Esophagus (tissue), 2 donors: ENCODE measurements at regions not wholly inside any gene's neighbourhood (a gene's known extent, or its start where the extent isn't known, plus 50 kb on each side); places are given as distances from the start of the nearest gene placed in this dataset.
"Not testable (repeated sequence)": the region's sequence is repeated elsewhere in the genome, so short reads cannot be mapped to it uniquely, and the experiment has no call there.

Experiments used
- H3K27ac ChIP-seq, 2 donors: one replicate each; pipeline ENCODE4 v1.5.1; 2013; ENCODE audit warnings: low read depth in 2 of 2, mild to moderate bottlenecking in 2 of 2, inconsistent platforms in 1 of 2, low read length in 1 of 2, moderate library complexity in 1 of 2
- H3K27me3 ChIP-seq, 2 donors: one replicate each; pipeline ENCODE4 v1.6.1; 2013; ENCODE audit warnings: low read length in 2 of 2, control low read depth in 1 of 2, mild to moderate bottlenecking in 1 of 2; ENCODE audit not compliant: insufficient read depth in 2 of 2, control insufficient read depth in 1 of 2
- H3K36me3 ChIP-seq, 2 donors: one replicate each; pipeline ENCODE4 v1.6.1; 2013; ENCODE audit warnings: low read length in 1 of 2; ENCODE audit not compliant: control insufficient read depth in 2 of 2, insufficient read depth in 2 of 2
- H3K4me1 ChIP-seq, 2 donors: one replicate each; pipeline ENCODE4 v1.6.1; 2013; ENCODE audit warnings: low read length in 1 of 2; ENCODE audit not compliant: control insufficient read depth in 2 of 2, insufficient read depth in 2 of 2
- H3K4me3 ChIP-seq, 2 donors: one replicate each; pipeline ENCODE4 v1.5.1; 2013; ENCODE audit warnings: low read length in 2 of 2, mild to moderate bottlenecking in 2 of 2, low read depth in 1 of 2, moderate library complexity in 1 of 2
- H3K9me3 ChIP-seq, 2 donors: one replicate each; pipeline ENCODE4 v1.6.1; 2013; ENCODE audit warnings: mild to moderate bottlenecking in 2 of 2, low read depth in 1 of 2, low read length in 1 of 2, moderate library complexity in 1 of 2; ENCODE audit not compliant: control insufficient read depth in 2 of 2, insufficient read depth in 1 of 2
- WGBS, 2 donors: extraction: QIAGEN DNeasy Blood & Tissue Kit; methylation state at CpG; one replicate each; pipeline ENCODE4 v1.1.7; 2013; 5-methylcytosine and 5-hydroxymethylcytosine counted together
- donor health status: healthy with polysubstance abuse.
- donor health status: Bipolar disorder and iron deficiency.

- WGBS, 2 donors: 86 to 88% methylated on average over 7 of the region's 7 CpGs
- no peak overlapping the region for H3K27ac ChIP-seq
- H3K4me1 ChIP-seq: no peaks in the 10 kb centered on the region
- no peak overlapping the region for H3K4me3 ChIP-seq
- no peaks in the 10 kb centered on the region for H3K27me3 ChIP-seq
- H3K9me3 ChIP-seq: peaks cover 0 to 2% of the 10 kb centered on the region in 2 donors
- H3K36me3 ChIP-seq: no peaks in the 10 kb centered on the region
Measured at GRCh38 chr12:114616081-114616480, 67.9 kb downstream of the TBX3 start.

GRCh38 chr12:114614040-114614439 lies 69.9 kb downstream of the TBX3 start:
- H3K27ac ChIP-seq: no peak overlapping the region

GRCh38 chr12:114612062-114612461 lies 71.9 kb downstream of the TBX3 start:
- Histone ChIP-seq H3K9me3 (peaks cover 0 to 2% of the 10 kb centered on the region in 2 donors), H3K27ac (no peak overlapping the region)
- 66 to 75% methylated on average over 6 of the region's 6 CpGs for WGBS, 2 donors

More at GRCh38 chr12:114614040-114614439, 69.9 kb downstream of the TBX3 start:
- no peak overlapping the region for H3K4me3 ChIP-seq
- H3K36me3 ChIP-seq: no peaks in the 10 kb centered on the region
- peaks cover 0 to 2% of the 10 kb centered on the region in 2 donors for H3K9me3 ChIP-seq
- H3K27me3 ChIP-seq: no peaks in the 10 kb centered on the region
- 69 to 70% methylated on average over 3 of the region's 3 CpGs for WGBS, 2 donors
- no peaks in the 10 kb centered on the region for H3K4me1 ChIP-seq

GRCh38 chr12:114611145-114612018 lies 72.6 kb downstream of the TBX3 start:
- WGBS, 2 donors: 61 to 73% methylated on average over 8 of the region's 8 CpGs

More at GRCh38 chr12:114612062-114612461, 71.9 kb downstream of the TBX3 start:
- Histone ChIP-seq H3K4me3 (no peak overlapping the region), H3K36me3 (no peaks in the 10 kb centered on the region), H3K27me3 (no peaks in the 10 kb centered on the region), H3K4me1 (no peaks in the 10 kb centered on the region)

DNA sequence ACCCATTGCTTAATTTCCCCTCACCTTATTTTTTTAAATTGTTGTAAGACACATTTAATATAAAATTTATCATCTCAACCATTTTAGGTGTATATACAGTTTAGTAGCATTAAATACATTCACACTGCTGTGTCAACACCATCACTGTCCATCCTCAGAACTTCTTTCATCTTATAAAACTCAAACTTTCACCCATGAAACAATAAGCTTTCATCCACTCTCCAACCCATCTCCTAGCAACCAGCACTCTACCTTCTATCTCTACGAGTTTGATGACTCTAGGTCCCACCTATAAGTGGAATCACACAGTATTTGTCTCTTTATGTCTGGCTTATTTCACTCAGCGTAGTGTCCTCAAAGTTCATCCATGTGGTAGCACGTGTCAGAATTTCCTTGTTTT lies 75.5 kb downstream of the TBX3 start:
- Histone ChIP-seq H3K9me3 (no peaks in the 10 kb centered on the region), H3K4me1 (no peaks in the 10 kb centered on the region), H3K27ac (no peak overlapping the region), H3K27me3 (no peaks in the 10 kb centered on the region), H3K36me3 (no peaks in the 10 kb centered on the region), H3K4me3 (no peak overlapping the region)
- 73 to 77% methylated on average over 3 of the region's 3 CpGs for WGBS, 2 donors

More at GRCh38 chr12:114611145-114612018, 72.6 kb downstream of the TBX3 start:
- Histone ChIP-seq H3K36me3 (no peaks in the 10 kb centered on the region), H3K9me3 (peaks cover 0 to 2% of the 10 kb centered on the region in 2 donors), H3K4me3 (no peak overlapping the region), H3K27ac (no peak overlapping the region), H3K4me1 (no peaks in the 10 kb centered on the region), H3K27me3 (no peaks in the 10 kb centered on the region)

DNA sequence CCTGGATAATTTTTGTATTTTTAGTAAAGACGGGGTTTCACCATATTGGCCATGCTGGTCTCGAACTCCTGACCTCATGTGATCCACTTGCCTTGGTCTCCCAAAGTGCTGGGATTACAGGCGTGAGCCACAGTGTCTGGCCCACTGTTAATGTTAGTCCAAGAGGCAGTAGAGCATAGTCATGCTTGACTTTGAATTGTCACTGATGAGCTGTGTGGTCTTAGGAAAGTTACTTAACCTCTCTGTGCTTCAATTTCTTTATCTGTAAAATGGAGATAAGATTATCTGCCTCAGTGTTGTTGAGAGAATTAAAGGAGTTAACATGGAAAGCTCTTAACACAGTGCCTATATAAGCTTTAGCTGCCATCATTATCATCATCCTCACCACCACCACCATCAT lies 78.1 kb downstream of the TBX3 start:
- H3K27me3 ChIP-seq: no peaks in the 10 kb centered on the region
- no peaks in the 10 kb centered on the region for H3K9me3 ChIP-seq
- WGBS, 2 donors: 83 to 94% methylated on average over 3 of the region's 3 CpGs
- no peak overlapping the region for H3K4me3 ChIP-seq
- no peaks in the 10 kb centered on the region for H3K4me1 ChIP-seq
- no peaks in the 10 kb centered on the region for H3K36me3 ChIP-seq
- no peak overlapping the region for H3K27ac ChIP-seq

GRCh38 chr12:114604606-114605005 lies 79.4 kb downstream of the TBX3 start:
- Histone ChIP-seq H3K9me3 (no peaks in the 10 kb centered on the region), H3K4me1 (no peaks in the 10 kb centered on the region), H3K36me3 (no peaks in the 10 kb centered on the region), H3K27me3 (no peaks in the 10 kb centered on the region), H3K4me3 (no peak overlapping the region), H3K27ac (no peak overlapping the region)
- WGBS, 2 donors: 35 to 37% methylated on average over 5 of the region's 5 CpGs

- not testable (repeated sequence) for H3K4me3 ChIP-seq, H3K27me3 ChIP-seq, H3K36me3 ChIP-seq, H3K4me1 ChIP-seq, H3K27ac ChIP-seq, H3K9me3 ChIP-seq
- 64 to 82% methylated on average over 2 of the region's 2 CpGs for whole genome bisulfite sequencing, 2 donors
Measured at GRCh38 chr12:114600584-114600983, 83.4 kb downstream of the TBX3 start.

DNA sequence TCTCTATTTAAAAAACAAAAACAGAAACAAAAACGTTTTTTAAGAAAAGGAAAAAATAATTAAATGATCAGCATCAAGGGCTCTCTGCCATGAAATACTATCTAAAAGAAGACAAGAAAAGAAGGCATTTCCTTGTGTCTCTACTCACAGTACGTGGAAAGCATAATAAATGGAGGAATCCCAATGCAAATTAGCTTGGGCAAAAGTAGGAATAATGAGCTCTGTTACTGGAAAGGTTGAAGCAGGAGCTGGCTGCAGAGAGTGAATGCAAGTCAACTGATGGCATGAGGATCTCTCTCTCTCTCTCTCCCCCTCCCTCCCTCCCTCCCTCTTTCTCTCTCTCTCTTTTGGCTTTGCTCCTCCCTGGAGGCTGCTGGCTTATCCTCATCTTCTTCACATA lies 85.9 kb downstream of the TBX3 start:
- Histone ChIP-seq H3K27ac (no peak overlapping the region), H3K9me3 (no peaks in the 10 kb centered on the region), H3K36me3 (no peaks in the 10 kb centered on the region), H3K4me3 (no peak overlapping the region), H3K4me1 (no peaks in the 10 kb centered on the region), H3K27me3 (no peaks in the 10 kb centered on the region)
- 19 to 22% methylated on average over 2 of the region's 2 CpGs for WGBS, 2 donors

DNA sequence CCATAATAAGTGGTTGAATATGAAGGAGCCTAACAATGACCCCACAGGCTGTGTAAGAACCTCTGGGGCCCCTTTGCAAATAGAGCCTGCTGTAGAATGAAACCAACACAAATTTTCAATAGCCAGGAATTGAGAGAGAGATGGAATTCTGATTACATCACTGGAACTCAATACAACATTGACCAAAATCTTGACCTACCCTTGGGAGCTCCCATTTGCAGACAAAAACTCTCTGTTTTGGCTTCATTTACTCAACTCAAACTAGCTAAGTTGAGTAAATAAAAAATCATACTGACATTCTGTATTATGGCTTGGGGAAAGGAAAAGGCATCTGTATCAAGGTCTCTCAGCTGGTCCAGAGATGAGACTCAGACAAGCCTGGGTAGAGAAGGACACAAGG lies 91.0 kb downstream of the TBX3 start:
- Histone ChIP-seq H3K36me3 (no peaks in the 10 kb centered on the region), H3K9me3 (no peaks in the 10 kb centered on the region), H3K27me3 (peaks cover 2 to 3% of the 10 kb centered on the region in 2 donors), H3K27ac (no peak overlapping the region), H3K4me3 (no peak overlapping the region), H3K4me1 (no peaks in the 10 kb centered on the region)
